C4-2B (cell line): ENCODE measurements at regions not wholly inside any gene's neighbourhood (a gene's known extent, or its start where the extent isn't known, plus 50 kb on each side); places are given as distances from the start of the nearest gene placed in this dataset.
"Not testable (repeated sequence)": the region's sequence is repeated elsewhere in the genome, so short reads cannot be mapped to it uniquely, and the experiment has no call there.

Experiments used
- H3K27ac ChIP-seq: fragments of 450-650 bp; 2 replicates; pipeline ENCODE4 v1.5.1; 2017
- ZFX ChIP-seq: fragments of 450-650 bp; IDR thresholded peaks from 2 replicates; pipeline ENCODE4 v1.6.1; 2017
- TF ChIP-seq, protein P1 (sequence below): fragments of 450-650 bp; conservative IDR thresholded peaks from 2 replicates; pipeline ENCODE4 v1.5.1; 2017; ENCODE audit warnings: mild to moderate bottlenecking

DNA sequence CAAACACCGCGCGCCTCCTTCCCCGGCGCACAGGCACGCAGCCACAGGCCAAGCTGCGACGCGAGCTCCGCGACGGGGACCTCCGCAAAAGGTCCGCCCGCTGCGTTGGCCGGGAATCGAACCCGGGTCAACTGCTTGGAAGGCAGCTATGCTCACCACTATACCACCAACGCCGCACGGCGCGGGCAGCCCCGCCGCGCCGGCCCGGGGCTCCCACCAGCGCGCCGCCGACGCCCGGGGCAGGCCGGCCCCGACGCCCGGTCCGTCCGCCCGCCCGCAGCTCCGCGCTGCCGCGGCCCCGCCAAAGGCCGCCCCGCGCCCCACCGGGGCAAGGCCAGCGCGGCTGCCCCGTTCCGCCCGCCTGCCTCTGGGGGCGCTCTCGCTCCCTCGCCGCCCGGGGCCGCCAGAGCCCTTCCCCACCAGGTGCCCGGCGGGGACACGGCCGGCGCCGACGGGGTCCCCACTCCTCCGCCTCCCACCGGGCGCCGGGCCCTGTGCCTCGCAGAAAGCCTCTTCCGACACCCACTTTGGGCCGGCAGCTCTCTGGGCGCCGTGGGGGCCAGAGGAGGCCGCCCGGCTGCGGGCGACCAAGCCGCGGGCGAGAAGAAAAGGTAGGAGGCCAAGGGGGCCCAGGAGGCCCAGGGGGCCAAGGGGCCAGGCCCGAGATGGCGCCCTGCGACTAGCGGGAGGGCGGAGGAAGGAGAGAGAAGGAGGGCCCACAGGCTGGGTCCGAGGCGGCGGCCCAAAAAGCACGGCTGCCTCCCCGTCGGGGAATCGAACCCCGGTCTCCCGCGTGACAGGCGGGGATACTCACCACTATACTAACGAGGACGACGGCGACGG, 50.2 kb upstream of the FCGR2A start:
- not testable (repeated sequence) for H3K27ac ChIP-seq

- H3K27ac ChIP-seq: not testable (repeated sequence)
Observed at GRCh38 chr1:161453950-161454864, 51.0 kb upstream of the FCGR2A start.

DNA sequence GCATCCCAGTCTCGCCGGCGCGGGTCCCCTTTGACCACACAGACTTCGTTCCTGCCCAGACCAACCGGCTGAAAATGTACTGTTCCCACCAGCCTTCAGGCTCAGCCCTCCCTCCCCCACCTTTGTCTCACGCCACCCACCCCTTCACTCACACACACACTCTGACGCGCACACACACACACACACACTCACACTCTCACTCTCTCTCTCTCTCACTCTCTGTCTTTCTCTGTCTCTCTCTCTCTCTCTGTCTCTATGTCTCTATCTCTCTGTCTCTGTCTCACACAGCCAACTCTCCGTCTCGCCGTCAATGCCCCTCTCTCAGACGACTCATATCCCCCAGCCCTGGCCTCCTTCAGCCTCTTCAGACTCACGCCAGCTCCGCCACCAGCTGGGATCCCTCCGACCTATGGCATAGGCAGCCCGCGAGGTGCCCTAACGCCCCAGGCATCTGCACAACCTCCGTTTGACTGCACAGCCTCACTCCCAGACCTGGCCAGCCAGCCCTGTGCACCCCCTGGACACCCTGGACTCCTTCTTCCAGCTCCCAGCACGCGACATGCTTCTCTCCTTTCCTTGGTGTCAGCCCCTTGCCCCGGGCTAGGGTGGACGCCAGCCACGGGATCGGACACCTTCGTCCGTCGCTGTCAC, 53.4 kb upstream of the FCGR2A start:
- H3K27ac ChIP-seq: not testable (repeated sequence)

GRCh38 chr1:161447760-161448332, 57.4 kb upstream of the FCGR2A start:
- H3K27ac ChIP-seq: not testable (repeated sequence)

DNA sequence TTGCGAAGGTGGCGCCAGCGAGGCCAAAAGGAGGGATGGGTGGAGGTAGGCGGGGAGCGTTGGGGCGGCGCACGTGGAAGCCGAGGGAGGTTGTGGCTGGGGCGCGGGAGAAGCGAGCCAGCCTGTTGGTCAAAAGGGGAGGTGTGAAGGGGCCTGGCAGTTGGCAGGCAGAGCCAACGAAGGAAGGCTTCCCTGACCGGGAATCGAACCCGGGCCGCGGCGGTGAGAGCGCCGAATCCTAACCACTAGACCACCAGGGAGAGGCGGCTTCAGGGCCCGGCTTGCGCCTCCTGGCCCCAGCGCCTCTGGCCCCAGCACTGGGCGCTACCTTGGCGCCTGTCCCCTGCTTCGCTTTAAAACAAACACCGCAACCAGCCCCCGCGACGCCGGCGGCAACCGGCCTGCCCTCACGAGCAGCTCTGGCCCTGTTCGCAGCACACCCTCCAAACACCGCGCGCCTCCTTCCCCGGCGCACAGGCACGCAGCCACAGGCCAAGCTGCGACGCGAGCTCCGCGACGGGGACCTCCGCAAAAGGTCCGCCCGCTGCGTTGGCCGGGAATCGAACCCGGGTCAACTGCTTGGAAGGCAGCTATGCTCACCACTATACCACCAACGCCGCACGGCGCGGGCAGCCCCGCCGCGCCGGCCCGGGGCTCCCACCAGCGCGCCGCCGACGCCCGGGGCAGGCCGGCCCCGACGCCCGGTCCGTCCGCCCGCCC, 58.1 kb upstream of the FCGR2A start:
- H3K27ac ChIP-seq: not testable (repeated sequence)

- H3K27ac ChIP-seq: not testable (repeated sequence)
Observed at GRCh38 chr1:161444725-161445124, 60.5 kb upstream of the FCGR2A start.

- not testable (repeated sequence) for H3K27ac ChIP-seq
Observed at GRCh38 chr1:161444255-161444654, 61.0 kb upstream of the FCGR2A start.

DNA sequence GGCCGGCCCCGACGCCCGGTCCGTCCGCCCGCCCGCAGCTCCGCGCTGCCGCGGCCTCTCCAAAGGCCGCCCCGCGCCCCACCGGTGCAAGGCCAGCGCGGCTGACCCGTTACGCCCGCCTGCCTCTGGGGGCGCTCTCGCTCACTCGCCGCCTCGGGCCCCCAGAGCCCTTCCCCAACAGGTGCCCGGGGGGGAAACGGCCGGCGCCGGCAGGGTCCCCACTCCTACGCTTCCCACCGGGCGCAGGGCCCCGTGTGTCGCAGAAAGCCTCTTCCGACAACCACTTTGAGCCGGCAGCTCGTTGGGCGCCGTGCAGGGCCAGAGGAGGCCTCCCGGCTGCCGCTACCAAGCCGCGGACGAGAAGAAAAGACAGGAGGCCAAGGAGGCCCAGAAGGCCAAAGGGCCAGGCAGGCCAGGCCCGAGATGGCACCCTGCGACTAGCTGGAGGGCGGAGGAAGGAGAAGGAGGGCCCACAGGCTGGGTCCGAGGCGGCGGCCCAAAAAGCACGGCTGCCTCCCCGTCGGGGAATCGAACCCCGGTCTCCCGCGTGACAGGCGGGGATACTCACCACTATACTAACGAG, 64.9 kb upstream of the FCGR2A start:
- TF ChIP-seq, protein P1, sequence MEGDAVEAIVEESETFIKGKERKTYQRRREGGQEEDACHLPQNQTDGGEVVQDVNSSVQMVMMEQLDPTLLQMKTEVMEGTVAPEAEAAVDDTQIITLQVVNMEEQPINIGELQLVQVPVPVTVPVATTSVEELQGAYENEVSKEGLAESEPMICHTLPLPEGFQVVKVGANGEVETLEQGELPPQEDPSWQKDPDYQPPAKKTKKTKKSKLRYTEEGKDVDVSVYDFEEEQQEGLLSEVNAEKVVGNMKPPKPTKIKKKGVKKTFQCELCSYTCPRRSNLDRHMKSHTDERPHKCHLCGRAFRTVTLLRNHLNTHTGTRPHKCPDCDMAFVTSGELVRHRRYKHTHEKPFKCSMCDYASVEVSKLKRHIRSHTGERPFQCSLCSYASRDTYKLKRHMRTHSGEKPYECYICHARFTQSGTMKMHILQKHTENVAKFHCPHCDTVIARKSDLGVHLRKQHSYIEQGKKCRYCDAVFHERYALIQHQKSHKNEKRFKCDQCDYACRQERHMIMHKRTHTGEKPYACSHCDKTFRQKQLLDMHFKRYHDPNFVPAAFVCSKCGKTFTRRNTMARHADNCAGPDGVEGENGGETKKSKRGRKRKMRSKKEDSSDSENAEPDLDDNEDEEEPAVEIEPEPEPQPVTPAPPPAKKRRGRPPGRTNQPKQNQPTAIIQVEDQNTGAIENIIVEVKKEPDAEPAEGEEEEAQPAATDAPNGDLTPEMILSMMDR: peak; percentile 87
- peak; percentile 70 for TF ChIP-seq ZFX
- peak overlapping the region; percentile 58 for H3K27ac ChIP-seq

- TF ChIP-seq, protein P1: no peak
- no peak for TF ChIP-seq ZFX
Observed at GRCh38 chr1:161439280-161440232, 65.7 kb upstream of the FCGR2A start.

DNA sequence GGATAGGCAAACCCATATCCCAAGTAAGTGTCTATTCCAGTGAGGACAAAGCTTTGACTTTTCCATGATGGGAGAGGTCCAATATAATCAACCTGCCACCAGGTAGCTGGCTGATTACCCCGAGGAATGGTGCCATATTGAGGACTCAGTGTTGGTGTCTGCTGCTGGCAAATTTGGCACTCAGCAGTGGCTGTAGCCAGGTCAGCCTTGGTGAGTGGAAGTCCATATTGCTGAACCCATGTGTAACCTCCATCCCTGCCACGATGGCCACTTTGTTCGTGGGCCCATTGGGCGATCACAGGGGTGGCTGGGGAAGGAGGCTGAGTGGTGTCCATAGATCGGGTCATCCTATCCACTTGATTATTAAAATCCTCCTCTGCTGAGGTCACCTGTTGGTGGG, 65.5 kb upstream of the CFAP126 start:
- not testable (repeated sequence) for H3K27ac ChIP-seq

More at GRCh38 chr1:161439280-161440232, 65.7 kb upstream of the FCGR2A start:
- peak overlapping the region; percentile 58; the same call in 1 of the 2 replicates for H3K27ac ChIP-seq

GRCh38 chr1:161432091-161432490, 64.4 kb upstream of the CFAP126 start:
- TF ChIP-seq, protein P1: no peak
- no peak for TF ChIP-seq ZFX
- H3K27ac ChIP-seq: no peak overlapping the region
